ENCODE measurements at regions not wholly inside any gene's neighbourhood (a gene's known extent, or its start where the extent isn't known, plus 50 kb on each side); places are given as distances from the start of the nearest gene placed in this dataset.

- H3K36me3 ChIP-seq, result no peaks in the 10 kb centered on the region
- TF ChIP-seq POLR2A (IDR thresholded peaks at IDR 0.05) (no peak), POLR2AphosphoS5 (IDR thresholded peaks at IDR 0.05) (no peak), EP300 (IDR thresholded peaks at IDR 0.05) (no peak)
- TF ChIP-seq, protein P1, sequence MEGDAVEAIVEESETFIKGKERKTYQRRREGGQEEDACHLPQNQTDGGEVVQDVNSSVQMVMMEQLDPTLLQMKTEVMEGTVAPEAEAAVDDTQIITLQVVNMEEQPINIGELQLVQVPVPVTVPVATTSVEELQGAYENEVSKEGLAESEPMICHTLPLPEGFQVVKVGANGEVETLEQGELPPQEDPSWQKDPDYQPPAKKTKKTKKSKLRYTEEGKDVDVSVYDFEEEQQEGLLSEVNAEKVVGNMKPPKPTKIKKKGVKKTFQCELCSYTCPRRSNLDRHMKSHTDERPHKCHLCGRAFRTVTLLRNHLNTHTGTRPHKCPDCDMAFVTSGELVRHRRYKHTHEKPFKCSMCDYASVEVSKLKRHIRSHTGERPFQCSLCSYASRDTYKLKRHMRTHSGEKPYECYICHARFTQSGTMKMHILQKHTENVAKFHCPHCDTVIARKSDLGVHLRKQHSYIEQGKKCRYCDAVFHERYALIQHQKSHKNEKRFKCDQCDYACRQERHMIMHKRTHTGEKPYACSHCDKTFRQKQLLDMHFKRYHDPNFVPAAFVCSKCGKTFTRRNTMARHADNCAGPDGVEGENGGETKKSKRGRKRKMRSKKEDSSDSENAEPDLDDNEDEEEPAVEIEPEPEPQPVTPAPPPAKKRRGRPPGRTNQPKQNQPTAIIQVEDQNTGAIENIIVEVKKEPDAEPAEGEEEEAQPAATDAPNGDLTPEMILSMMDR (IDR thresholded peaks at IDR 0.05), result no peak
- WGBS, result 74% methylated on average over 9 of the region's 9 CpGs
- no peak overlapping the region for H3K4me3 ChIP-seq
- H3K9me3 ChIP-seq, result no peaks in the 10 kb centered on the region
- no peaks in the 10 kb centered on the region for H3K27me3 ChIP-seq
- H3K27ac ChIP-seq, result no peak overlapping the region
- H3K4me1 ChIP-seq, result no peaks in the 10 kb centered on the region
- DNase-seq (ENCODE audit: low spot score in 2 of 2), result no peak
These were observed 228.8 kb downstream of the CBLN1 start for GRCh38 chr16:49052846-49053245.

DNA sequence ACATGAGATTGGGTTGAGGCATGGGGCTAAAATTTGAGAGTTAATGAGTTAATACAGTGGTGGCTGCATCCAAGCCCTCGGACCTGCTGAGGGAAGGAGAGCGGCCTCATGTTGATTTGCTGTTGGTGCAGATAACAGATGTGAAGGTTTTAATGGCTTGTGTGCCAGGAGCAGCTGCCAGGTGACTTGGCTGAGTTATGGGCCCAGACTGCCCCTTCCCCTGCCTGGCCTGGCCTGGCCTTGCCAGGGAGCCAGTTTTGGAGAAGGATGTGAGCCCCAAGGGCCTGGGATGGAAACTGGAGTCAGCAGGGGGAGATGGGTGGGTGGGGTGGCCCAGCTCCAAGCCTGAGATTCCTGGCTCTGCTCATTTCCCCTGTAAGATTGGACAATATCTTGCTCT lies 230.1 kb downstream of the CBLN1 start:
- Histone ChIP-seq H3K4me1 (no peaks in the 10 kb centered on the region), H3K27me3 (no peaks in the 10 kb centered on the region), H3K36me3 (no peaks in the 10 kb centered on the region), H3K4me3 (no peak overlapping the region), H3K9me3 (no peaks in the 10 kb centered on the region), H3K27ac (no peak overlapping the region)
- 43% methylated on average over 2 of the region's 2 CpGs for WGBS
- TF ChIP-seq POLR2AphosphoS5 (IDR thresholded peaks at IDR 0.05) (no peak), POLR2A (IDR thresholded peaks at IDR 0.05) (no peak), EP300 (IDR thresholded peaks at IDR 0.05) (no peak)
- TF ChIP-seq, protein P1 (IDR thresholded peaks at IDR 0.05), result no peak
- no peak for DNase-seq (ENCODE audit: low spot score in 2 of 2)

- Histone ChIP-seq H3K9me3 (no peaks in the 10 kb centered on the region), H3K27me3 (no peaks in the 10 kb centered on the region), H3K4me1 (no peaks in the 10 kb centered on the region), H3K36me3 (no peaks in the 10 kb centered on the region), H3K27ac (no peak overlapping the region), H3K4me3 (no peak overlapping the region)
- WGBS, result 83% methylated on average over 4 of the region's 4 CpGs
- TF ChIP-seq POLR2AphosphoS5 (IDR thresholded peaks at IDR 0.05), result no peak
- no peak for TF ChIP-seq EP300 (IDR thresholded peaks at IDR 0.05)
- TF ChIP-seq, protein P1 (IDR thresholded peaks at IDR 0.05), result no peak
- no peak for TF ChIP-seq POLR2A (IDR thresholded peaks at IDR 0.05)
- no peak for DNase-seq (ENCODE audit: low spot score in 2 of 2)
These were observed 231.0 kb downstream of the CBLN1 start for GRCh38 chr16:49050607-49051006.

- H3K4me3 ChIP-seq, result no peak overlapping the region
- H3K27me3 ChIP-seq, result no peaks in the 10 kb centered on the region
- TF ChIP-seq, protein P1 (IDR thresholded peaks at IDR 0.05), result no peak
- no peak for TF ChIP-seq EP300 (IDR thresholded peaks at IDR 0.05)
- TF ChIP-seq POLR2A (IDR thresholded peaks at IDR 0.05), result no peak
- no peak for TF ChIP-seq POLR2AphosphoS5 (IDR thresholded peaks at IDR 0.05)
- H3K36me3 ChIP-seq, result no peaks in the 10 kb centered on the region
- no peaks in the 10 kb centered on the region for H3K9me3 ChIP-seq
- H3K4me1 ChIP-seq, result no peaks in the 10 kb centered on the region
- no peak for DNase-seq (ENCODE audit: low spot score in 2 of 2)
- H3K27ac ChIP-seq, result no peak overlapping the region
- WGBS, result 75% methylated on average over 3 of the region's 3 CpGs
These were observed 232.0 kb downstream of the CBLN1 start for GRCh38 chr16:49049644-49050043.

- WGBS, result 58% methylated on average over 6 of the region's 6 CpGs
- H3K4me3 ChIP-seq, result no peak overlapping the region
- no peaks in the 10 kb centered on the region for H3K9me3 ChIP-seq
- H3K27ac ChIP-seq, result no peak overlapping the region
- H3K4me1 ChIP-seq, result no peaks in the 10 kb centered on the region
- DNase-seq (ENCODE audit: low spot score in 2 of 2), result no peak
- H3K36me3 ChIP-seq, result no peaks in the 10 kb centered on the region
- H3K27me3 ChIP-seq, result no peaks in the 10 kb centered on the region
- TF ChIP-seq EP300 (IDR thresholded peaks at IDR 0.05) (no peak), POLR2AphosphoS5 (IDR thresholded peaks at IDR 0.05) (no peak)
- TF ChIP-seq, protein P1 (IDR thresholded peaks at IDR 0.05), result no peak
These were observed 232.4 kb downstream of the CBLN1 start for GRCh38 chr16:49049191-49049590.

Measured in suprapubic skin (tissue), 4 donors.